Forelimb muscle (tissue), 1 donor: ENCODE measurements at regions not wholly inside any gene's neighbourhood (a gene's known extent, or its start where the extent isn't known, plus 50 kb on each side); places are given as distances from the start of the nearest gene placed in this dataset.
"Not testable (repeated sequence)": the region's sequence is repeated elsewhere in the genome, so short reads cannot be mapped to it uniquely, and the experiment has no call there.

ENCODE experiments used
- DNase-seq: peaks from one replicate; pipeline ENCODE4 v3.0.0-alpha.2; 2013; ENCODE audit warnings: low read depth

DNA sequence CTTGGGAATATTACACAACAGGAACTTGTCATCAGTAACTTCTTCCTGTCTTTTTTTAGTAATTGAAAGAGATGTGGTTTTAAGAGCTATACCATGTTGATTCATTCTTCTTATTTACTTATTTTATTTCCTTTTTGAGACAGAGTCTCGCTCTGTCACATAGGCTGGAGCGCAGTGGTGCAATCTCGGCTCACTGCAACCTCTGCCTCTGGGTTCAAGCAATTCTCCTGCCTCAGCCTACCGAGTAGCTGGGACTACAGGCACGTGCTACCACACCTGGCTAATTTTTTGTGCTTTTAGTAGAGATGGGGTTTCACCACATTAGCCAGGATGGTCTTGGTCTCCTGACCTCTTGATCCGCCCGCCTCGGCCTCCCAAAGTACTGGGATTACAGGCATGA is 1326.6 kb downstream of the DSC3 start:
- DNase-seq, result not testable (repeated sequence)

DNA sequence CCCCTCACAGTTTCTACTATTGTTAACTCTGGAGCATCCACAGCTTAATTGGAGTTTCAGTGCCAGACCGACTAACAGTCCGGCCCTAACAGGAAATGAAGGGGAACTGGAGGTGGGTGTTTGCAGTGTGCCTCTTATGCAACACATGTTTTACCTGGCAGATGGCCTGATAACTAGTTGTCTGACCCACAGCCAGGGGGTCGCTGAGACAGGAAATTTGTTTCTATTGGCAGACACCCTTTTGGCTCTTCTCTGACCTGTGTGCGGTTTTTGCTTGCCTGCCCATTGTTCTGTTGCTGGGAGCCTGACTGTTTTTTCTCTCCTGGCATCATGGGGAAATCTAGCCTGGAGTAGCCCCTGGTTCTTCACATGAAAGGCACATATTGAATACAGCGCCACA is 1329.8 kb downstream of the DSC3 start:
- DNase-seq, result no peak

DNA sequence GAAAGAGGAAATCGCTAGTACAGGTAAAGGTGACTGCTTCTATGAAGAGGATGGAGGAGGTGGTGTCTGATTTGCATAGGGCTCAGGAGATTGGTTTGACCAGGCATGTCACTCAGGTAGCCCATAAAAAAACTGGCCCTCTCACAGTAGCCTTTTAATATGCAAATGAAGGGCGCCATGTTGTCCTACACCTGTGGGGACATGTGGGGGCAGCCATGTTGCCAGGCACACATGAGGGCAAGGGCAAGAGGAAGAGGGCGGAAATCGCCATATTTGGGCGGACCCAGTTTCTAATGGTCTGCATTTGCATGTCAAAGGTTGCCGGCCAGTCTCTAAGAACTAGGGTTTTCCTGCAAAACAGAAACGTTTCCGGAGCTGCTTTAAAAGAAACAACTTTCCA is 1330.6 kb downstream of the DSC3 start:
- no peak for DNase-seq

DNA sequence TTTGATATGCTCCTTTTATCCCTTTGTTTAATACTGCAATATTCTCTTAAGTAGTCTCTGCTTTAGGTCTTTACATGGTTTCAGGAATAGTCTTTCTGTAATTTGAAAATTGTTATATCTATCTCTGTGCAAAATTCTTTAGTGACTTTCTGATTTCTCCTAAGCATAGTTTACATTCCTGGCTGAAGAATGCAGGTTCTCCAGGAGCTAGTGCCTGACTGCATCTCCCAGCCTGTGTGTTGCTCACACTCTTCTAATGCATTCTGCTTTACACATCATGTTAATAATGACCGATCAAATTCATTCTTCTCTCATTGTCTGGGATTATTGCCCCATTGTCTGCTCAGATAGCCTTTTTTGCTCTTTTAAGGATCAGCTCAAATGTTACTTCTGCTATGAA is 1349.2 kb downstream of the DSC3 start:
- DNase-seq, result no peak

DNA sequence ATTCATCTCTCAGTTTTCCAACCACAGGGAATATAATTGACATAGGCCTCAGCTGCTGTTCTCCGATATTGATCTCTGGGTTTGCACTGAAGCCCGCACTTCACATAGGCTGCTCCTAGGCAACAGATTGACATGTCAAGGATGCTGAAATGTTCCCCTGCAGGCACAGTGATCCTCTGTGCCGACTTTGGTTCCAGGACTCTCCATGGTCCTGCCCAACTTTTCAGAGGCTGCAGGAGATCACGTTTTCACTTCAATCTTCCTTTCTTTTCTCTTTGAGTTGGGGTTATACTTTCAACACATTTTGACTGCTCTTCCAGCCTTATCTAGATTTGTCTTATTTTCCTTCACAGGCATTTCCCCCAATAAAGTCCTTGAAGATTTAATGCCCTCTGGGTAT is 1361.0 kb downstream of the DSC3 start:
- DNase-seq, result no peak

DNA sequence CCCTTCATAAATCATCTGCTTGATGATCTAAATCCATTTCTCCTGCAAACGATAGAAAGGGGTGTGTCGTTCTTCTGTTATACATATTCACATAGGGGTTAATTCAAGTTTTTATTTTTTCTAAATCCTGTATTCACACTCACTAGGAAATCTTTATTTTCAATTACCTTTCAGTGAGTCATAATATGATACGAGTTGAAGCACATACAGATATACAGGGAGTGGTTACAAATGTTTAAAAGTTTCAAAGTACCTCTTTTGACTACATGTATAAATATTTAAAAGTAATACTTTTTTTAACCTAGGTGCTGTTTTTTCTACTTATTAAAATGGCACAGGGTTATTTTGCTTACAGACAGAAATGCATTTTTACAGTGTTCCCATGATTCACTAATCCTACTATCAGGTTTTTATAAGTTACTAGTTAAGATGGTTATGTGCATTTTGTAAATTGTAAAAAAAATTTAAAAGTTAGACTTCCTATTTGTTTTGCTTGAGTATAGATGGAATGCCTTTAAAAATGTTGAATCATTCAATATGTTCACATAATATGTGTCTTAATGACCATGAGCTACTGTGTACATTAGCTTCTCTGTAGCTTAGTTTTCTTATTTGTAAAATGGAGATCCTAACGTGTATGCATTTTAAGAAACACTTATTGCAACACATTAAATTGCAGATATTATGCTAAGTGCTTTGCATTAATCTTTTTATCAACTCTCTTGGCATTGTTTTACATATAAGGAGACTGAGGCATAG is 1378.1 kb downstream of the DSC3 start:
- no peak for DNase-seq

DNA sequence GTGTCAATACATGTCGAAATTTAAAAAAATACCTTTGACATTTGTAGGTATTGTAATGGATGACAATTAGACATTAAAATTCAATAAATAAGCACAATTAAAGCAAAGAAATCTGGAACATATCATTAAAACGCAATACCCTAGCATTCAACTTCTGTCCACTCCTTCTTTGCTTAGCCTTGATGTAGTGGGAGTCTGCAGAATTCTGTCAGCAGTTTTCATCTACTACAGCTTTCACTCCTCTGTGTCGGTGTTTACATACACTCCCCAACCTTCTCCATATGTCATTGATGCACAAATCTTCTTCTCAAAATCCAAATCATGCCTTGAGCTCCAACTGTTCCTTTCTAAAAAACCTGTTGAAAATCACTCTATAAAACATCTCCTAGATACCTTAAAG is 1380.6 kb downstream of the DSC3 start:
- no peak for DNase-seq

DNA sequence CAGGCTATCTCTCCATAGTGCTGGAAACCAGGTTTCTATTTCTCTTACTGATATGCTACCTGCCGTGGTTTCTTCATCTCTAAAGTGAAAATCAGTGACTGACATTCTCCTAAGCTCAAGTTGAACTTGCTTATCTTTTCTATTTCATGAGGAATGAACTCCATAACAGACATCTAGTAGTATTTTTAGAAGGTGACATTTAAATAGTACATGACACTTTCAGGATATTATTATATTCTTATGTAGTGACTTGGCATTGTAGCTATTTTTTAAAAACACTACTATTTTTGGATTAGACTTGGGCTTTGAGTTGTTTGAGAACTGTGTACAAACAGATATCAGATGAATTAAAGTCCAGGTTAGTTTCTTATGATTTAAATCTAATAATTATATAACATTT is 1381.8 kb downstream of the DSC3 start:
- DNase-seq, result no peak

DNA sequence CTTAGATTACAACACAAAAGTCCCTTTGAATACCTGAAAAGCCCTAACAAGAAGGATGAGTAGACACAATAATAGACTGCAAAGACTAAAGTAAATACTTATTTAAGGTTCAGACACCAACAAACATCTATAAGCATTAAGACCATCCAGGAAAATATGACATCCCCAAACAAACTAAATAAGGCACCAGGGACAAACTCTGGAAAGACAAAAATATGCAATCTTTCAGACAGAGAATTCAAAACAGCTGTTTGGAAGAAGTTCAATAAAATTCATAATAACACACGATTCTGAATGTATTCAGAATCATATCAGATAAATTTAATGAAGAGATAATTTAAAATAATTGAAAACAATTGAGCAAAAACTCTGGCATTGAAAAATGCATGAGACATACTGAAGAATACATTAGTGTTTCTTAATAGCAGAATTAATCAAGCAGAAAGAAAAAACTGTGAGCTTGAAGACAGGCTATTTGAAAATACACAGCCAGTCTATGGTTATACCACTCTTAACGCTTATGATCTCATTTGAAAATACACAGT is 1388.8 kb downstream of the DSC3 start:
- DNase-seq, result peak; percentile 50

DNA sequence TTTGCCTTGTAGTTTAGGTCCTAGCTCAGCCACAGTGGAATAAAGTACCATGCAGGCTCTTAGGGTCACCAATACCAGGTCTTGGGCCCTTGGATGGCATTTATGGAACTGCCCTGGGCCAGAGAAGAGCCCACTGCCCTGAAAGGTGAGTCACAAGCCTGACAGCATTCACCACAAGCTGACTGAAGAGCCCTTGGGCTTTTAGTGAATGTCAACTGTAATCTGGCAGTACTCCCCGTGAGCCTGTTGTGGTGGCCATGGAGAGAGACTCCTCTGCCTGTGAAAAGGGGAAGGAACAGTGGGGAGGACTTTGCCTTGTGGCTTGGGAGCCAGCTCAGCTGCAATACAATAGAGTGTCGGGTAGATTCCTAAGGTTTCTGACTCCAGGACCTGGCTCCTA is 1389.7 kb downstream of the DSC3 start:
- DNase-seq, result no peak

DNA sequence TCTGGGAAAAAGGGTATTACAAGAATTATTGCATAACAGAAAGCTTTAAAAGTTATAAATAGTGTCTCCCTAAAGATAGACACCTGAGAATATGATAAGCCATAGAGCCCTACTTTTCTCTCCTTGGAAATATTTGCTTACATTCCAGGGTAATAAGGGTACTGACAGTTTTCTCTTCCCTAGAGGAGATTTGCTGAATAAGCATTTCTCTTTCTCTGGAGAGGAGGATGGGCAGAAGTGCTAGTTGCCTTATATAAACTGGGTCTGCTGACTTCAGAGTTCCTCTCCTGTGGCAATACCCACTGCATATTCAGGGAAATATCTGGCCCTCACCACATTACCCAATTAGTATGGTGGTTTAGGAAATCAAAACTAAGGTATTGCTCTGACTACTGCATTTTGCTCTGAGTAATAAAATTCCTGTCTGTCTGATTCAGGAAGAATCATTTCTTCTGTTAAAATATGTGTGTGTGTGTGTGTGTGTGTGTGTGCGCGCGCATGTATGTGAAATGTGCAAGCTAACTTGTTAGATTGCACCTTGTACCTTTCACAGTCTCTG is 1391.3 kb downstream of the DSC3 start:
- no peak for DNase-seq

DNA sequence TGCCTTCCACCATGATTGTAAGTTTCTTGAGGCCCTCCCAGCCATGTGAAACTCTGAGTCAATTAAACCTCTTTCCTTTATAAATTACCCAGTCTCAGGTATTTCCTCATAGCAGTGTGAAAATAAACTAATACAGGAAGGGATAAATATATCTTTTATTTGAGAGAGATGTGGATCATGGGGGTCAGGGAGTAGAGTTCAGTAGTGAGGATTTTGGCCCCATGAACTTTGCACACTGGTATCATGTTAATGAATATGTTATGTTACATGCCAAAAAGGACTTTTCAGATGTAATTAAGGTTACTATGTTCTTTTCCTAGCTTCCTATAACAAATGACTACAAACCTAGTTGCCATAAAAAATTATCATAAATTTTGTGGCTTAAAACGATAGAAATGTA is 1393.7 kb downstream of the DSC3 start:
- DNase-seq, result no peak

DNA sequence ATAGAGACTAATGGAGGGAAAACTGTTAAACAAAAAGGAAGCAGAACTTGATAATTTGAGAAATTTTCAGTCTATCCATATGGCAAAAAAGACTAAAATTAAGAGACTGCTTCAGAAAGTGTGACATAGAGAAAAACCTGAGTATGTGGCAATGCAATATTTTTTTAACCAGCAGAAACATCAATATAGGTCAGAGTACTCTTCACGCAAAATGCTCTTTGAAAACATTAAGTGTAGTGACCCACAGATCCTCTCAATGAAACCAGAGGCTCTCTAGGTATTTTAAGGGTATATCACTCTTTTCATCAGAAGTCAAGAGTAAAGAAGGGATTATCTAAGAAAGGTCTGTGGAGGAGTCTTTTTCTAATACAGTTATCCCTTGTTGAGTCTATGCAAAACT is 1394.8 kb downstream of the DSC3 start:
- DNase-seq, result no peak

DNA sequence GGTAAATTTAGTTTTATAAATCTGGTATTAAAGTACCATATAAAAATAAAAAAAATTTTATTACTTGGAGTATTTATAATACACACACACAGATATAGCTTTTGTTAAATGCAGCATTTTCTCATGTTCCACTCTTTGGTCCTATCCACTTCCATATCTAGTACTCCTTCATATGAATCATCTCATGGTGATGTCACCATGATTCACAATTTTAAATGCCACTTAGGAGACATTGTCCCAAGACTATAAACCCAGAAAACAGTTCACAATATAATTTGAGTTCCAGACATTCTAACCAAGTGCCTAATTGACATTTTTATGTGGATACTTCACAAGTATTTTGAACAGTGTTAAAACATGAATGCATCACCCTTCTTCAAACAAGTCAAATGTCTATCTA is 1398.3 kb downstream of the DSC3 start:
- no peak for DNase-seq

DNA sequence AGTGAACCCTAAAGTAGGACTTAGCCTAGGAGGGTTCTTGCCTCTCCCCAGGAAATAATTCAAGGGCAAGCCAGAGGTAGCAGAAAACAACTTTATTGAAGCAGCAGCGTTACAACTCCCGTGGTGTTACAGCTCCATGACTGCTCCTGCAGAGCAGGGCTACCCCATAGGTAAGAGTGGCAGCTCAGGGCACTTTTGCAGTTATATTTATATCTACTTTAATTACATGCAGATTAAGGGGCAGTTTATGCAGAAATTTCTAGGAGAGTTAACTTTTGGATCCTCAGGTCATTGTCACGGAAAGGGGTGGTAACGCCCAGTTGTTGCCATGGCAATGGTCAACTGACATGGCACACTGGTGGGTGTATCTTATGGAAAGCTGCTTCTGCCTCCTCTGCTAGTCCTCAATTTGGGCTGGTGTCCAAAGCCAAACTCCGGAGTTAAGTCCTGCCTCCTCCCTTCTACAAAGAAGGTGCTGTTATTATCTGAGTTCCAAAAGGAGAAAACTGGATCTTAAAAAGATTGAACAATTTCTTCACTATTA is 1413.0 kb downstream of the DSC3 start:
- no peak for DNase-seq

DNA sequence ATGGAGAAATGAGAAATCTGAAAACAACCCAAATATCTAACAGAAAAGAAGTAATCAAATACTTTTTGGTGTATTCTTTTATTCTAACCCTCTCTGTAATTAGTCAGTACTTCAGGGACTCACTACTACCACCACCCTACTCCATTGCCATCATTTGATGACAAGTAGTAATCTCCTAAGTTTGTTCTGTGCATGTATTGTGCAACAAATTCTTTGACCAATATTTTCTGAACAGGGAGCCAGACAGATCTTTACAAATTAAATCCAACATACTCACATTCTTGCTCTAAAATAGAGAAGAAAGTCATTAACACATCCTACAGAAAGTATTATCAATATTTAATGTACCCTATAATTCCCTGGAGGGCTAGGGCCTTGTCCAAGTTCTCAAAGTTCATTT is 1416.4 kb downstream of the DSC3 start:
- DNase-seq, result no peak

DNA sequence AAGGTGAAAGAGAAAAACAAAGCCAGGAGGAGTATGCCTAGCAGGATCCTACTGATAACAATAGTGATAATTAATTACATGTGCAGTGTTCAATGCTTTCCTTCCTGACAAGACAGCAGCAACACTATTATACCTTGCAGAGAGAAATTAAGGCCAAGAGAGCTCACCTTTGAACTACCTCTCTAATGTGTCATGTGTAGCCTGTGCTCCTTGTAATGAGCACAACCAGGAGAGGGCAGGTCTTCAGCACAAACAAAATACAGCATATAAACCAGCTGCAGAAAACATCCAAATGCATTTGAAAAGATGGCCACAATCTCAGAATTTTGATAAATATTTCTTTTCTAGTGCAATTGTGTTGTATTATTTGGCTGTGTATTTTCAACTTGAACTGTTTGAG is 1425.7 kb downstream of the DSC3 start:
- DNase-seq, result no peak

DNA sequence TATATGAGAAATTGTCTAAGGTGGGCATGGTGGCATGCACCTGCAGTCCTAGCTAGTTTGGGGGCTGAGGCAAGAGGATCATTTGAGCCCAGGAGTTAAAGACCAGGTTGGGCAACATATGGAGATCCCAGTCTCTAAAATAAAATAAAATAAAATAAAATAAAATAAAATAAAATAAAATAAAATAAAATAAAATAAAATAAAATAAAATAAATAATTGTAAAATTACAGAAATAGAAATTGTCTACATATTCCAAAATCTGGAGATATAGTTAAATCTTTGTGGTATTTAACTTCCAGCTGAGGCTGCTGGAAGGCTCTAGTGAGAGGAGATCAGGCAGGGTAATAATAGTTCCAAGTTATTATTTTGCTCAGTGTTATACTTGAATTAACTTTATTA is 1432.1 kb upstream of the CDH2 start:
- no peak for DNase-seq

DNA sequence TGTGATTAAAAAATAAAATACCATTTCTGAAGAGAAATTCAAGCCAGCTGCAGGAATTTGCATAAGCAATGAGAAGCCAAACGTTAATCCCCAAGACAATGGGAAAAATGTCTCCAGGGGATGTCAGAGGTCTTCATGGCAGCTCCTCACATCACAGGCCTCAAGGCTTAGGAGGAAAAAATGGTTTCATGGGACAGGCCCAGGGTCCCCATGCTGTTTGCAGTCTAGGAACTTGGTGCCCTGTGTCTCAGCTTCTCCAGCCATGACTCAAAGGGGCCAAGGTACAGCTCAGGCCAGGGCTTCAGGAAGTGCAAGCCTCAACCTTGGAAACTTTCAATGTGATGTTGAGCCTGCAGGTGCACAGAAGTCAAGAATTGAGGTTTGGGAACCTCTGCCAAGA is 1428.4 kb upstream of the CDH2 start:
- DNase-seq, result no peak

DNA sequence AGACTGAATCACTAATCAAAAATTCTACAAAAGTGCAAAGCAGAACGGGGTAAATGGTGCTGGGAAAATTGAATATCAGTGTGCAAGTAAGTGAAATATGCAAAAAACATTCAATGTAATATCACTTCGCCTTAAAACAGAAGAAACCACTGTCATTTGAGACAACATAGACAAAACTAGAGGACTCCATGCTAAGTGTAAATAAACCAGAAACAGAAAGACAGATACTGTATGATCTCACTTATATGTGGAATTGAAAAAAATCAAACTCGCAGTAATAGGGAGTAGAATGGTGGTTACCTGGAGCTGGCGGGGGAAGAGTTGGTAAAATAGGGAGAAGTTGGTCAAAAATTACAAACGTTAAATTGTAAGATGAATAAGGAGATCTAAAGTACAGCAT is 1420.0 kb upstream of the CDH2 start:
- no peak for DNase-seq

DNA sequence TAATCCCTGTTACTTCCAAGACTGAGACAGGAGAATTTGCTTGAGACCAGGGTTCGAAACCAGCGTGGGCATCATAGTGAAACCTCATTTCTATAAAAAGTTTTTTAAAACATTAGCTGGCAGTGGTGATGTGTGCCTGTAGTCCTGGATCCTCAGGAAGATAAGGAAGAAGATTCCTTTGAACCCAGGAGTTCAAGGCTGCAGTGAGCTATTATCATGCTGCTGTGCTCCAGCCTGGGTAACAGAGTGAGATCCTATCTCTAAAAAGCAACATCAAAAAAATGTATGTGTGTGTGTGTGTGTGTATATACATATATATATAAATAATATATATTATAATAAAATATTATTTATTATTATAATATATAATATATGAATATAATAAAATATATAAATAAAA is 1417.6 kb upstream of the CDH2 start:
- DNase-seq, result no peak

DNA sequence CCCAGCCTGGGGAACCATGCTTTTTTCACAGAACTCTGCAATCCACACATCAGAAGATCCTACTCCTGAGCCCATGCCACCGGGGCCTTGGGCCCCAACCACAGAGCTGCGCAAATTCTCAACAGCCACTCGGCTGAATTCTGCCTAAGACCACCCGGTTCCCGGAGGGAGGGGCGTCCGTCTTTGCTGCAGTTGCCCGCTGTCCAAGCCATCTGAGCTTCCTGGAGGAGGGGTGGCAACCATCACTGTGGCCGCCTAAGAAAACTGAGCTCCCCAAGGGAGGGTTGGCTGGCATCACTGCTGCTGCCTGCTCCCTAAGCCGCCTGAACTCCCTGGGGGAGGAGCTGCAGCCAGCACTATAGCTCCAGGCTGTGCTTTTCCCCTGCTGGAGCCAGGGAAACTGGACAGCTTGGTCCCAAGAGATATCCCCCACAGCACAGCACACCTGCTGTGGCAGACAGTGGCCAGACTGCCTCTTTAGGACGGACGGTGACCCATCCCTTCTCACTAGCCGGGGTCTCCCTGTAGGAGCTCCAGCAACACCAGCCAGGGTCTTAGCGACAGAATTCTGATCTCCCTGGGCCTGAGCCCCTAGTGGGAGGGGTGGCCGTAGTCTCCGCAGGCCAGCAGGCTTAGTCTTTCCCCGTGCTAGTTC is 1411.6 kb upstream of the CDH2 start:
- DNase-seq, result no peak

DNA sequence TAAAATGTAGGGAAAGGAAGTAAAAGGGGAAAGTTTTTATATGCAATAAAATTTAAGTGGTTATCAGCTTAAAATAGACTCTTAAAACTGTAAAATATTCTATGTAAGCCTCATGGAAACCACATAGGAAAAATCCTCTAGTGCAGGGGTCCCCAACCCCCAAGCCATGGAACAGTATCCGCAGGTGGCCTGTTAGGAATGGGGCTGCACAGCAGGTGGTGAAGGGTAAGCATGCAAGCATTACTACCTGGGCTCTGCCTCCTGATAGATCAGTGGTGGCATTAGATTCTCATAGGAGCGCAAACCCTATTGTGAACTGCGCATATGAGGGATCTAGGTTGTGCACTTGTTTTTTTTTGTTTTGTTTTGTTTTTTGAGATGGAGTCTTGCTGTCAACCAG is 1409.3 kb upstream of the CDH2 start:
- no peak for DNase-seq
